Central memory CD4-positive, alpha-beta T cell (primary cell): ENCODE measurements at regions not wholly inside any gene's neighbourhood (a gene's known extent, or its start where the extent isn't known, plus 50 kb on each side); places are given as distances from the start of the nearest gene placed in this dataset.
A peak's percentile ranks its signal among the peaks of the same experiment; 100 is the strongest.
"Not testable (repeated sequence)": the region's sequence is repeated elsewhere in the genome, so short reads cannot be mapped to it uniquely, and the experiment has no call there.

ENCODE experiments used
- DNase-seq: peaks from one replicate; pipeline ENCODE4 v3.0.0; 2022

DNA sequence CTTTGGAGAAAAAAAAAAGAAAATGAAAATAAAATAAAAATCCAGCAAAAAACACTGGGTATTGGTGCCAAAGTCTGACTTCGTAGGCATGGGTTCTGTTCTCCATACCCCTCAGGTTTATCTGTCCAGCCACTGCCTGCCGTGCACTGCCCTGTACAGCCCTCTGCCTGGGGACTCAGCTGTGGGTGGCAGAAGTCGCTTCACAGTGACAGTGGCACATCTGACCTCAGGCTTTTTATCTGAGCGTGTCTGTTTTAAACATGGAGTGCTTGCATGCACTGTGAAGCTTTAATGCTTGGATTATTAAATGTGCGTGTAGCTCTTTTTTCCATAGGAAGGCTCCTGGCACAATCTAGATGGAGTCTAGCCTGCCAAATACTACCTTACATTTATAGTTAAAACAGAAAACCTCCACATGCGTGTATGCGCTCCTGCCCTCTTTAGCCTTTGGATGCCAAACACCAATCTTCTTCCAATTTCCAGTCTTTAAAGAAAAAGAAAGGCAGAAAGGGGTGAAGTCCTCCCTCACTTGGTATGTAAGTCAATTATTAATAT, 375.5 kb downstream of the UTRN start:
- no peak for DNase-seq

DNA sequence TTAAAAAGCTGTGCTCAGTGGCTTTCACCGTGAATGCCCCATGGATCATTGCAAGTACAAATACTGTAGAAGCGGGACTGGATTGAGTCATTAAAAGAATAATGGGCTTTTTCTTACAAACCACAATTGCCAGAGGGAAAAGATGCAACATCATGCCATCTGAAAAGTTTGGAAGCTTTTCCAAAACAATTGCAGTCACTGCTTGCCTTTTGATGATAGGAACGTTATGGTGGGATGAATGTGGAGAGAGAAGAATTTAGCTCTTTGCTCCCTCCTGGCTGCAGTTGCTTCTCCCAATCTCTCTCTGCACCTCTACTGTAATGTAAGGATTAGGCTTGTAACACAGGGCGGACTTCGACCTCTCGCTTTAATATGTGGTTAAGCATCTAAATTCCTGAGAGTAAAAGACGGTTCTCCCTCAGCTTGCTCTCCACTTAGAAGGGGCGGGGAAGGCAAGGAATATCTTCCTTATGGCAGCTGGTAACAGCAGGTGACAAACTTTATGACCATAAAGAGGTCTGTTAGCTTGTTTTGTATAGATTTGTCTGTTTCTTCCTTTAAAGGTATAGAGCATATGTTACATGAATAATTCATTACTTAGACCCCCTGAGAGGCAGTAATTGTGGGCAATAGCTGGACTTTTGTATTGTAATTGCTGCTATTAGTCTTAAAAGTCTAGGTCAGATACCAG, 376.1 kb downstream of the UTRN start:
- DNase-seq: no peak

DNA sequence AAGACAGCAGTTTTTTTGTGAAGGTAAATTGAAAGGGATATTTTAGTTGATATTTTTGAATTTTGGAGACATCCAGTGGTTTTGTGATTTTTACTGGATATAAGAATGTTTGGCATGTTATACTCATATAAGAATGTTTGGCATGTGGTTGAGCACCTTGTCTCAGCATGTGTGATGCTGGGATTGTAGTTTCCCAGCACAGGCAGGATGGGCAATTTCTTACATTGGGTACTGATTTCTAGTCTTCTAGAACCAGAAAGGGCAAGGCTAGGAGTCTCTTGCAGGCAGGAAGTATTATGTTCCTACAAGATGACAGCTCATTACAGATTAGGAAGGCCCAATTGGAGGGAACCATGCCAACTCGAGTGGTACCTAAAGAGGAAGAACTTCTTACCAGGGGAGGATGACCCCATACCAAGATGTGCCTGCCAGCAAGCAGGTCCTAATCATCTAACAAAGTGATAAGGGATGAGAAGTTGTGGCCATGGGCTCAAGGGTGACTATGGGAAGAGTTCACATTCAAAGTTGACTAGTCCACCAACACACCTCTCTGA, 377.8 kb downstream of the UTRN start:
- no peak for DNase-seq

DNA sequence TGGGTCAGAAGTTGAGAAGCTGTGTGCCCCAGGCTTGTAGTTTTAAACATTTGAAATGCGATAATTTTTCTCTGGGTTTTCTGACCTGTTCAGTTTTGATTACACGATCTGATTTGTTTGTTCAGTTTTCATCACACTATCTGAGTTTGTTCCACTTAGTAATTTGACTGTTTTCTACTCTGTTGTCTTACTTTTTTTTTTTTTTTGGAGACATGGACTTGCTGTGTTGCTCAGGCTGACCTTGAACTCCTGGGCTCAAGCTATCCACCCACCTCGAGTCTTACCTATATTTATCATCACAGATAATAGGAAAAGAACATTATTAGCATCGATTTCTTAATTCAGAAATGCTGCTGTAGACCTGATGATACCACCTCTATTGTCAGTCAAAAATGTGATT, 379.1 kb downstream of the UTRN start:
- DNase-seq: no peak

DNA sequence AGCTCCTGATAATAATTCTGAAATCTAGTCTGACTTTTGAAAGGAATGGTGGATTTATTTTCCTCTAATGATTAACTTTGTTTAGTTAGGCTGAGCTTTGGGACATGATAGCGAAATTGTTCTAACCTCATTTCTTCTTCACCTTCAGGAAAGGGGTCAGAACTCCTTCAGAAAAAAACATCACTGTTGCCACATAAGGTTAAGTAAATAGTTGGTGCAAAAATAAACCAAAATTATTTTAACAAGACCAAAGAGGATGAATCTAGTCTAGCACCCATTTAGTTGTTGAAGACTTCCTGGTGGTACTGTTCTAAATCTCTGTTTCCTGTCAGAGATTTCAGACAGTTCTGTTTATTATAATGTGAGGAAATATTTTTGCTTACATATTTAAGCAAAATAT, 379.8 kb downstream of the UTRN start:
- DNase-seq: no peak

DNA sequence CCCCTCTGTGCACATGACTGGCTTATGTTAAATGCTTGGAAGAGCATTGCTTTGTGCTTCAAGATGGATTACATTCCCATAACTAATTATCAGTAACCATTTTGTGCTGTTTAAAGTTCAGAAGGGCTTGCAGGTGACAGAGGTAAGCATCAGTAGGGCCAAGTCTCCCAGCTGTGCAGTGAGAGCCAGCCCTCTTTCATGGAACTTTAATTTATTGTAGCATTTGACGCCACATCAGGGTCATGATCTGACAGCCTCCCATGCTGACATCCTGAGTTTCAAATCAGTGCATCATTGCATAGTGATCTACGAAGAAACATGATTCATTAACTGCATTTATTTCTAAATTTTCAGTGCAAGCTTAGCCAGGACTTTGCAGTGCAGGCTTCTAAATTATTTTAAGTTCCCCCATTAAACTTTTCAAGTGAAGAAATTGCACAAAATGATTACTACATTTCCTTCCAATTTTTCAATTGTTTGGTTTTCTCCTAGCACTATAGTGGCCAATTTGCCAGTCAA, 380.9 kb downstream of the UTRN start:
- no peak for DNase-seq

DNA sequence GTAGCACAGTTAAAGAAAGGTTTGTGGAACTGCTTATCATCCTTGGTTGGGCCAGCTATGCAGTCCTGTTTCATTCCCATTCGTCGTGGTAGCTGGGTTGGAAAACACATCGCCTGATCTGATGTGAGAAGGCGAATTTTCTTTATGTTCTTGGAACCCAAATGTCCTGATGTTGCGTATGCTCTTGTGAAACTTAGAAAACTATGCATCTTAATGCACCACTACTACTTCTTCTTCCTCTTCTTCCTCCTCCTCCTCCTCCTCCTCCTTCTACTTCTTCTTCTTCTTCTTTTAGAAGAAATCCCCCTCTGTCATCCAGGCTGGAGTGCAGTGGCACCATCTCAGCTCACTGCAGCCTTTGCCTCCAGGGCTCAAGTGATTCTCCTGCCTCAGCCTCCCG, 381.6 kb downstream of the UTRN start:
- no peak for DNase-seq

DNA sequence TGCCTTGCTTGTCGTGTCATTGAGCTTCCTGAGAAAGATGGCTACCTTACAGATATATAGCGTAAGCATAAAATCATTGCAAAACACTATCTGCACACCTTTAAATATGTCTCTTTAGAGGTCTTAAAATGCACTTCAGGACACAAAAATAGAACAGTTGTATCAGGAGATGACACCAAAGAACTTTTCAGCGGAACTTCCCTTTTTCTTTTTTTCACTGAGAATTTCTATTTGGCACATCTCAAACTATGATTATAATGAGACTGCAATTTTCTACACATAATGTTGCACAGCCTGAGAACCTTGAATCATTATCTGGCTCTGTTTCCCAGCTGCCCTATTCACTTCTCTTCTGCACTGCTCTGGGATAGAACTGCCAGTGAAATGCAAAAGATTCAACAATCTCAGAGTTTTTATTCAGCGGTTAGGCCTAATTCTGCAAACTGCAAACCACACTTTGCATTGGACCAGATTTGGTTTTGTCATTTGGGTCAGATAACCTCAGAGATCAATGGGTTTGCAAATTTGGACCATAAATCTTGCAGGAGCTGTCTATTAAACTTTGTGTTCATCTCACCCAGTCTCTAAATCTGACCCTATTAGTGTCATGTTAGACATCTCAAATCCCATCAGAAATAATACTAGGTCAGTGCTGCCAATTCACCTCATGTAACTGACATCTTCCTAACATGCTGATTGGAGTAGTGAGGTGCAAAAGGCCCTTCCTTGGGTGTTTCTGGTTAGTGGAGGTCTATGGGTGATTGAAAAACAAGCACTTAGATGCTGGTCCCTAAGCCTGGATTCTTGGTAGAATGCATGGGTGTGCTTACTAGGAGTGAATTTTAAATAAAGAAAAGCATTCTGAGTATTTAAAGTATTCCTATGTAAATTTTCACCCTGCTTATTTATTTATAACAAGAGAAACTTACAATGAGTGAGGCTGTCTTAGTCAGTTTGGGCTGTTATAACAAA, 382.7 kb downstream of the UTRN start:
- no peak for DNase-seq

DNA sequence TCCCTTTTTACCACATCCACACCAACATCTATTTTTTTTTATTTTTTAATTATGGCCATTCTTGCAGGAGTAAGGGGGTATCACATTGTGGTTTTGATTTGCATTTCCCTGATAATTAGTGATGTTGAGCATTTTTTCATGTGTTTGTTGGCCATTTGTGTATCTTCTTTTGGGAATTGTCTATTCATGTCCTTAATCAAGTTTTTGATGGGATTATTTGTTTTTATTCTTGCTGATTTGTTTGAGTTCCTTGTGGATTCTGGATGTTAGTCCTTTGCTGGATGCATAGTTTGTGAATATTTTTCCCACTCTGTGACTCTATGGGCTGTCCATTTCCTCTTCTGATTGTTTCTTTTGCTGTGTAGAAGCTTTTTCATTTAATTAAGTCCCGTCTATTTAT, 385.1 kb downstream of the UTRN start:
- not testable (repeated sequence) for DNase-seq

DNA sequence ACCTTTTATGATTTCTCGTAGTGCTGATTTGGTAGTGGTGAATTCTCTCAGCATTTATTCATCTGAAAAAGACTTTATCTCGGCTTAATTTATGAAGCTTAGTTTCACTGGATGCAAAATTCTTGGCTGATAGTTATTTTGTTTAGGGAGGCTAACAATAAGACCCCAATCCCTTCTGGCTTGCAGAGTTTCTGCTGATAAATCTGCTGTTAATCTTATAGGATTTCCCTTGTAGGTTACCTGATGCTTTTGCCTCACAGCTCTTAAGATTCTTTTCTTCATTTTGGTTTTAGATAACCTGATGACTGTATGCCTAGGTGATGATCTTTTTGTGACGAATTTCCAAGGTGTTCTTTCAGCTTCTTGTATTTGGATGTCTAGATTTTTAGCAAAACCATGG, 388.7 kb downstream of the UTRN start:
- DNase-seq: no peak

DNA sequence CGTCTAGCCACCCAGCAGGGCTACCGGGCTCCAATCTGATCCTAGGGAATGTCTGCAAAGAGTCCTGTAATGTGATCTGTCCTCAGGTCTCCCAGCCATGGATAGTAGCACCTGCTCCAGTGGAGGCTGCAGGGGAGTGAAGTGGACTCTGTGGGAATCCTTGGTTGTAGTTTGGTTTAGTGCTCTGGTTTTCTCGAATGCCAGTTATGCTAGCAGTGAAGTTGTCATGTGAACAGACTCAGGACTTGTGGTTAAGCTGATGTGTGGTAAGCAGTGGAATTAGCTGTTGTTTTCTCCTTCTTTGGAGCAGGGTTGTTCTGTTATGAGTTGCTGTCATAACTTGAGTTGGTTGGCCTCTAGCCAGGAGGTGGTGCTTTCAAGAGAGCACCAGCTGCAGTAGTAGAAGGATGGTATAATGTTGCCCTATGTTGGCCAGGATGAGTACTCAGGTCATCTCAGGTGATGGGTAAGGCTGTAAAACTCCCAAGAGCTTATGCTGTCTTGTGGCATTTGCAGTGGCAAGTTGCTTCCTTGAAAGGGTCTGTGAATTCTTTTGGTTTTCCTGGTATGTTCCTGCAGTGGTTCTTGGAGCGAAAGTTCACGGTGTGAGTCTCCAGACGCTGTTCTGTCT, 390.2 kb downstream of the UTRN start:
- DNase-seq: peak; percentile 7

DNA sequence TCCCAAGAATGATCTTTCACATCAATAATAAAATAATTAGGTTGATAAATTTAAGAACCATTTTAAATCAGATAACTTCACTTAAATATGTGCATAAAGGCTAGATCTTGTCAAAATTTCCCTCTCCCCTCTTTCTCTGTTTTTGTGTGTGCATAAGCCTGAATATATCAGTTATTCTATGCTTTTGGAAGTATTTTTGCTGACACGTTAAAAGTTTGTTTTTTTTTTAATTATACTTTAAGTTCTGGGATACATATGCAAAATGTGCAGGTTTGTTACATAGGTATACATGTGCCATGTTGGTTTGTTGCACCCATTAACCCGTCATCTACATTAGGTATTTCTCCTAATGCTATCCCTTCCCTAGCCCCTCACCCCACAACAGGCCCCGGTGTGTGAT, 391.2 kb downstream of the UTRN start:
- DNase-seq: not testable (repeated sequence)

DNA sequence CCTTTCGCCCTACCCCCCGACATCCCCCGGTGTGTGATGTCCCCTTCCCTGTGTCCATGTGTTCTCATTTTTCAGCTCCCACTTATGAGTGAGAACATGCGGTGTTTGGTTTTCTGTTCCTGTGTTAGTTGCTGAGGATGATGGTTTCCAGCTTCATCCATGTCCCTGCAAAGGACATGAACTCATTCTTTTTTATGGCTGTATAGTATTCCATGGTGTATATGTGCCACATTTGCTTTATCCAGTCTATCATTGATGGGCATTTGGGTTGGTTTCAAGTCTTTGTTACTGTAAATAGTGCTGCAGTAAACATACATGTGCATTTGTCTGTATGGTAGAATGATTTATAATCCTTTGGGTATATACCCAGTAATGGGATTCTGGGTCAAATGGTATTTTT, 392.1 kb downstream of the UTRN start:
- not testable (repeated sequence) for DNase-seq

DNA sequence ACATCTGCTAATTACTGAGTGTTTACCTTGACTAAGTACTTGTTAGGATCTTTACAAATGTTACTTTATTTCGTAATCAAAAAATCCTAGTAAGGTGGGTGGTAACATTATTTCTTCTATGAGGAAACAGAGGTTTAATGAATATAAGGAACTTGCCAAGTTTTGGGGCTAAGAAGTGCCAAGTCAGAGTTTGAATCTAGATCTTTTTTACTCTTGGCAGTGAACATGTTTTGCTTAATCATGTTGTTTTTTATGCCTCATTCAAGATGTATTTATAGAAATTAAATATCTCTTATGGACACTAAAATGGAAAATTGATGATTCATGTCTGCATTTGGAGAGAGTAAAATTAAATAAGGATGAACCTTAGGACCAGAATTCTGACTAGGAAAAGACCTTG, 393.7 kb downstream of the UTRN start:
- no peak for DNase-seq

DNA sequence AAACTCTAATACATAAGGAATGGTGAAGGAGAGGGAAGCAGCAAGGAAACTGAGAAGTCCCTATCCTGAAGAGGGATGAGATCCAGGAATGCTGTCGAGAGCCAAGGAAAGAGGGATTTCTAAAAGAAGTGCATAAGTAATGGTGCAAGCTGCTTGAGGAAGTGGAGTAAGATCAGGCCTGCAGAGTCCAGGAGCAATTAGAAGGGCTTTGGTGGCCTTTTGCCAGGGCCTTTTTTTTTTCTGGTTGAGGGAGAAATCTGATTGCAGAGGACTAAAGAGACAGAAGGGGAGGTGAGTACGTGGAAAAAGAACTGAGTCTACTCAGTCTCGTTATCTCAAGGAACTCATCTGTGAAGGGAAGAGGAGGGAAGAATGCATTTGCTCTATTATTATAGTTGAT, 396.2 kb downstream of the UTRN start:
- no peak for DNase-seq

DNA sequence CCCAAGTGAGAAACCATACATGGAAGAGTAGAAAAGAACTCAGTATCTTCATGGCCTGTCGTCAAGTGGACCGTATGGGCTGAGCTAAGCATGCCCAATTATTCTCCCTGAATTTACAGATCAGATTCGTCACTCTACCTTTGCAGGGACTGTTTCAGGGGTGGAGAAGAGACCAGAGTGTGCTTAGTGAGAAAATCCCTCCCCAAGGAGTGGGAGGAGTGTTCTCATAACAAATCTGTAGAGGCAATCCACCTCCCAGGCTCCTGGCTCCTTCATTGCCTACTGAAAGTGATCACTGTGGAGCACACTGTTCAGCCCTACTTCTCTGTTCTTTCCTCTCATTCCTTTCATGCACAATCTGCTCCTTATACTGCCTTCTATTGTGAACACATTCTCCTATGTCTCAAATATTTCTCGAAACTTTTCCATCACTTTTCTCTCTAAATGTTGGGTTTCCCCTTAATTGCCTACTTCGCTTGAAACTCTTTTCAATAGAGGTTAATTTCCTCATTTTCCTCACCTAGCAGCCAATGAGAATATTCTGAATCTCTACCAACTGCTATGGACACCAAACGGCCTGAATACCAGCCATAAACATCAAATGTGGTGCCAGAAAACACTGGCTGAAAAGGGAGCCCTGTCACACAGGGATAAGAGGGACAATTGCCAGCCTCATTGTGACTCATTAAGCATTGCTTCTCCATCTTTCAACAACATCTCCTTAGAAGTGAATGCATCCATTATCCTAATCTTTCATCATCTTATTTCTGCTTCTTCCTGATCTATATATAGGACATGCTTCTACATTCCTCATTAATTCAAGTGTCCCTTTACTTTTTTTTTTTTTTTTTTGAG, 398.3 kb downstream of the UTRN start:
- DNase-seq: no peak

DNA sequence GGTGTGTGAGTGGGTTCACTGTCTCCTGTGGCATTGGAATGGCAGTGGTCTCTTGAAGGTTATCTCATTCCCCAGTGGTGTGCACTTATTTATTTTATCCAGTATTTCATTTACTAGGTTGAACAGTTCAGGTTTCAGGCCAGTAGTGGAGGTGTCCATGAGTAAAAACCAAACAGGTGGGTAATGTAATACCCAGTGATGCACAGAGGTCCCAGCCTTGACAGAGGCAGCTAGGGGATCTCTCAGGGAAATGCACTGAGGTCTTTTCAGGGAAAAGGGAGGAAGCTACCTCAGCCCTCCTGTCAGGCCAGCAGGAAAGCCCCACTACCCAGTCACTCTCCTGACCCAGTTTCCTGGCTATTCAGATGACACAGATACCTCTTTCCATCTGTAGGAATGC, 403.6 kb downstream of the UTRN start:
- DNase-seq: no peak

DNA sequence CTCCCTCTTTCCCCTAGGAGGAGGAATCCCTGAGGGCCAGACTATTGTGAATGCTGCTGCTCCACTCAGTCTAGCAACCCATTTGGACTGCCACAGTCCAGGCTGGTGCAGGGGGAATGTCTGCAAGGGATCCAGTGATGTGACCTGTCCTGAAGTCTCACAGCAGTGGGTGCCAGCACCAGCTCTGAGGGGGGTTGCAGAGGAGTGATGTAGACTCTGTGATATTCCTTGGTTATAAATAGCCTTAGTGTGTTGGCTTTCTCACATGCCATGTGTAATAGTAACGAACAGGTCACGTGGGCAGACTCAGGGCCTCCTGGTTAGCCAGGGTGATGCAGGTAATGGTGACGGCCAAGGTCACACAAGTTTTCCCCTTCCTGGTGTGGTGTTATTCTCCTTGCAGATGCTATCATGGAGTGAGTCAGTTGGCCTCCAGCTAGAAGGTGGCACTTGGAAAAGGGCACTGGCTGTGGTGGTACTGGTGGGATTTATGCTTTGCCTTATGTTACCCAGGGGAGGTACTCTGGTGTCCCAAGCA, 404.4 kb downstream of the UTRN start:
- DNase-seq: no peak

DNA sequence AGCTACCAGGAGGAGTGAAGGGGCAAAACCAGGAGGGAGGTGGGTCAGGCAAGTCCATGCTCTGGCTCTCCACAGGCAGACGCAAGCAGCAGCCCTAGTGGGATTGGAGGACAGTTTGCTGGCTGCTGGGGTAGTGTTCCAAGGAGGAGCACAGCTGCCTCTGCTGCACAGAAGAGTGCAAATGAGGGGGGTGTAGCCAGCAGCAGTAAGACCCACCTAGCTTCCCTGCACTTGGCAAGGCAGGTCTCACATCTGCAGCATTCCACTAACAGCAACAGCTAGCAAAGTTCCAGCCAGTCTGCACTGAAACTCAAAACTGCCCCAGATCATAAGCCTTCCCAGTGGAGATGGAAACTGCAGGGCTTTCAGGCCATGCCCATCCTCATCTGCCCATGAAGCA, 405.0 kb downstream of the UTRN start:
- no peak for DNase-seq

DNA sequence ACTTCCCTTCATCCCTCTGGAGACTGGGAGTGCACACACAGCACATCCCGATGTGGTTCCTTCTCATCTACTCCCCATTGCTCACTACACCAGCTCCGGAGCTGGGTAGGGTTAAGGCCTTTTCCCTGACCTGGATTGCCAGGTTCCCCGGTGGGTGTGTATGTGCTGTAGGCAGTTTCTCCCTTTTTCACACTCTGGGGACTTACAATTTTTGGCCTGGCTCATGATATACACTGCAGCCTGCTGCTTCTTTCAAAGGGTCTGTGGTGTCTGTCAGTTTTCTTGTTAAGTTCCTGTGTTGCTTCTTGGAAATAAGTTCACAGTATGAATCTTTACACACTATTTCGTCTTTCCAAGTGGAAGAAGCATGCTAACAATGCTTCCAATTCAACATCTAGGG, 405.5 kb downstream of the UTRN start:
- DNase-seq: no peak

DNA sequence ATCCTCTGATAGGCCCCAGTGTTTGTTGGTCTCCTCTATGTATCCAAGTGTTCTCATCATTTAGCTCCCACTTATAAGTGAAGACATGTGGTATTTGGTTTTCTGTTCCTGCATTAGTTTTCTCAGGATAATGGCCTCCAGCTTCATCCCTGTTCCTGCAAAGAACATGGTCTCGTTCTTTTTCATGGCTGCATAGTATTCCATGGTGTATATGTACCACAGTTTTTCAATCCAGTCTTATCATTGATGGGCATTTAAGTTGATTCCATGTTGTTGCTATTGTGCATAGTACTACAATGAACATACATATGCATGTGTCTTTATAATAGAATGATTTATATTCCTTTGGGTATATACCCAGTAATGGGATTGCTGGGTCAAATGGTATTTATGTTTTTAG, 406.9 kb downstream of the UTRN start:
- DNase-seq: not testable (repeated sequence)
